SJSA1 (cell line): ENCODE measurements at regions not wholly inside any gene's neighbourhood (a gene's known extent, or its start where the extent isn't known, plus 50 kb on each side); places are given as distances from the start of the nearest gene placed in this dataset.

Experiments used
- DNase-seq, 2 experiments: peaks; one replicate each; pipeline ENCODE4 v3.0.0-alpha.2; 2015 to 2020; ENCODE audit warnings: low spot score in 2 of 2, low read depth in 1 of 2
- H3K27ac ChIP-seq: fragments of 250-450 bp; sonication (Bioruptor Pico); 2 replicates; pipeline ENCODE4 v1.5.1; 2020; ENCODE audit warnings: mild to moderate bottlenecking, moderate library complexity
- H3K27me3 ChIP-seq: fragments of 250-450 bp; sonication (Bioruptor Pico); replicated peaks from 2 replicates; pipeline ENCODE4 v1.5.1; 2020; ENCODE audit warnings: mild to moderate bottlenecking, moderate library complexity
- H3K36me3 ChIP-seq: fragments of 250-450 bp; sonication (Bioruptor Pico); 2 replicates; pipeline ENCODE4 v1.5.1; 2020; ENCODE audit warnings: mild to moderate bottlenecking
- H3K4me1 ChIP-seq: fragments of 250-450 bp; sonication (Bioruptor Pico); replicated peaks from 2 replicates; pipeline ENCODE4 v1.6.1; 2021; ENCODE audit warnings: mild to moderate bottlenecking
- H3K4me3 ChIP-seq: fragments of 250-450 bp; sonication (Bioruptor Pico); 2 replicates; pipeline ENCODE4 v1.5.1; 2020; ENCODE audit warnings: mild to moderate bottlenecking
- H3K9me3 ChIP-seq: fragments of 250-450 bp; sonication (Bioruptor Pico); replicated peaks from 2 replicates; pipeline ENCODE4 v1.5.1; 2020; ENCODE audit warnings: mild to moderate bottlenecking

- H3K27me3 ChIP-seq = no peaks in the 10 kb centered on the region; the same call in 1 of the 2 replicates
- H3K4me3 ChIP-seq = no peak overlapping the region
- H3K9me3 ChIP-seq = no peaks in the 10 kb centered on the region
- H3K27ac ChIP-seq = no peak overlapping the region
- DNase-seq = peak in 1 of 2 experiments; percentile 12
- peaks cover 11% of the 10 kb centered on the region for H3K4me1 ChIP-seq
- no peaks in the 10 kb centered on the region for H3K36me3 ChIP-seq
These were observed 348.3 kb upstream of the DSEL start for GRCh38 chr18:67864677-67865340.

GRCh38 chr18:67862069-67862468 is 345.5 kb upstream of the DSEL start:
- DNase-seq = peak in 1 of 2 experiments; percentile 5
- no peak overlapping the region for H3K4me3 ChIP-seq
- H3K27ac ChIP-seq = peak overlapping the region; percentile 22; the same call in 1 of the 2 replicates

GRCh38 chr18:67854340-67854739 is 337.8 kb upstream of the DSEL start:
- no peaks in the 10 kb centered on the region for H3K4me1 ChIP-seq
- no peak overlapping the region for H3K4me3 ChIP-seq

More at GRCh38 chr18:67862069-67862468, 345.5 kb upstream of the DSEL start:
- H3K9me3 ChIP-seq = no peaks in the 10 kb centered on the region
- peaks cover 11% of the 10 kb centered on the region for H3K4me1 ChIP-seq
- H3K36me3 ChIP-seq = no peaks in the 10 kb centered on the region
- H3K27me3 ChIP-seq = no peaks in the 10 kb centered on the region; the same call in 1 of the 2 replicates

GRCh38 chr18:67846422-67847098 is 330.0 kb upstream of the DSEL start:
- no peaks in the 10 kb centered on the region for H3K9me3 ChIP-seq
- H3K36me3 ChIP-seq = no peaks in the 10 kb centered on the region
- H3K4me3 ChIP-seq = no peak overlapping the region
- H3K4me1 ChIP-seq = no peaks in the 10 kb centered on the region
- H3K27me3 ChIP-seq = no peaks in the 10 kb centered on the region
- DNase-seq = no peak
- H3K27ac ChIP-seq = no peak overlapping the region

More at GRCh38 chr18:67854340-67854739, 337.8 kb upstream of the DSEL start:
- H3K9me3 ChIP-seq = no peaks in the 10 kb centered on the region
- no peak for DNase-seq
- no peaks in the 10 kb centered on the region for H3K27me3 ChIP-seq
- no peak overlapping the region for H3K27ac ChIP-seq
- no peaks in the 10 kb centered on the region for H3K36me3 ChIP-seq

- Histone ChIP-seq H3K9me3 (no peaks in the 10 kb centered on the region), H3K4me1 (no peaks in the 10 kb centered on the region), H3K27ac (no peak overlapping the region), H3K27me3 (no peaks in the 10 kb centered on the region), H3K36me3 (no peaks in the 10 kb centered on the region), H3K4me3 (no peak overlapping the region)
- no peak for DNase-seq
These were observed 328.5 kb upstream of the DSEL start for GRCh38 chr18:67845035-67845434.

- H3K27me3 ChIP-seq = no peaks in the 10 kb centered on the region
- H3K4me1 ChIP-seq = no peaks in the 10 kb centered on the region
- H3K9me3 ChIP-seq = no peaks in the 10 kb centered on the region
- DNase-seq = no peak
- no peaks in the 10 kb centered on the region for H3K36me3 ChIP-seq
- H3K4me3 ChIP-seq = no peak overlapping the region
- no peak overlapping the region for H3K27ac ChIP-seq
These were observed 323.9 kb upstream of the DSEL start for GRCh38 chr18:67840379-67840778.

- H3K9me3 ChIP-seq = no peaks in the 10 kb centered on the region
These were observed 301.9 kb upstream of the DSEL start for GRCh38 chr18:67818432-67818831.

GRCh38 chr18:67815280-67815679 is 298.8 kb upstream of the DSEL start:
- H3K27me3 ChIP-seq = no peaks in the 10 kb centered on the region
- no peaks in the 10 kb centered on the region for H3K9me3 ChIP-seq
- H3K4me3 ChIP-seq = no peak overlapping the region
- no peak for DNase-seq
- no peaks in the 10 kb centered on the region for H3K36me3 ChIP-seq
- no peaks in the 10 kb centered on the region for H3K4me1 ChIP-seq
- no peak overlapping the region for H3K27ac ChIP-seq

More at GRCh38 chr18:67818432-67818831, 301.9 kb upstream of the DSEL start:
- Histone ChIP-seq H3K4me3 (no peak overlapping the region), H3K36me3 (no peaks in the 10 kb centered on the region), H3K27ac (no peak overlapping the region), H3K4me1 (no peaks in the 10 kb centered on the region), H3K27me3 (no peaks in the 10 kb centered on the region)
- DNase-seq = no peak

- Histone ChIP-seq H3K4me1 (no peaks in the 10 kb centered on the region), H3K27ac (no peak overlapping the region), H3K36me3 (no peaks in the 10 kb centered on the region)
These were observed 297.0 kb upstream of the DSEL start for GRCh38 chr18:67813380-67814028.

GRCh38 chr18:67805261-67805660 is 288.7 kb upstream of the DSEL start:
- Histone ChIP-seq H3K27ac (no peak overlapping the region), H3K27me3 (no peaks in the 10 kb centered on the region), H3K36me3 (no peaks in the 10 kb centered on the region), H3K4me1 (no peaks in the 10 kb centered on the region), H3K4me3 (no peak overlapping the region), H3K9me3 (no peaks in the 10 kb centered on the region)
- DNase-seq = no peak

More at GRCh38 chr18:67813380-67814028, 297.0 kb upstream of the DSEL start:
- H3K9me3 ChIP-seq = no peaks in the 10 kb centered on the region
- no peak overlapping the region for H3K4me3 ChIP-seq
- DNase-seq = no peak
- H3K27me3 ChIP-seq = no peaks in the 10 kb centered on the region

- Histone ChIP-seq H3K27me3 (no peaks in the 10 kb centered on the region), H3K4me1 (no peaks in the 10 kb centered on the region), H3K9me3 (no peaks in the 10 kb centered on the region), H3K27ac (no peak overlapping the region), H3K36me3 (no peaks in the 10 kb centered on the region), H3K4me3 (no peak overlapping the region)
- DNase-seq = no peak
These were observed 278.0 kb upstream of the DSEL start for GRCh38 chr18:67794521-67794920.

- no peak for DNase-seq
- H3K4me3 ChIP-seq = no peak overlapping the region
- no peaks in the 10 kb centered on the region for H3K27me3 ChIP-seq
- no peaks in the 10 kb centered on the region for H3K9me3 ChIP-seq
- no peaks in the 10 kb centered on the region for H3K4me1 ChIP-seq
- no peak overlapping the region for H3K27ac ChIP-seq
- no peaks in the 10 kb centered on the region for H3K36me3 ChIP-seq
These were observed 274.0 kb upstream of the DSEL start for GRCh38 chr18:67790527-67790926.

- no peaks in the 10 kb centered on the region for H3K36me3 ChIP-seq
- no peak overlapping the region for H3K27ac ChIP-seq
- no peaks in the 10 kb centered on the region for H3K9me3 ChIP-seq
- H3K27me3 ChIP-seq = no peaks in the 10 kb centered on the region
- DNase-seq = no peak
- H3K4me1 ChIP-seq = no peaks in the 10 kb centered on the region; the same call in 1 of the 2 replicates
- no peak overlapping the region for H3K4me3 ChIP-seq
These were observed 272.6 kb upstream of the DSEL start for GRCh38 chr18:67789165-67789545.
